ENCODE measurements at regions not wholly inside any gene's neighbourhood (a gene's known extent, or its start where the extent isn't known, plus 50 kb on each side); places are given as distances from the start of the nearest gene placed in this dataset.

GRCh38 chr10:83078160-83078559, 1061.1 kb upstream of the GHITM start:
- no peaks in the 10 kb centered on the region for H3K36me3 ChIP-seq
- H3K27ac ChIP-seq = no peak overlapping the region
- WGBS (ENCODE audit: insufficient coverage, low coverage, low lambda C conversion rate, missing lambda C conversion rate) = 47% methylated on average over 1 of the region's 1 CpG
- intact Hi-C loops (cut with DNase I) = no loop called here
- no peak overlapping the region for H3K4me3 ChIP-seq
- ATAC-seq = no peak
- H3K27me3 ChIP-seq = no peaks in the 10 kb centered on the region
- no peak for TF ChIP-seq POLR2A (IDR thresholded peaks at IDR 0.05)
- TF ChIP-seq, protein P1, sequence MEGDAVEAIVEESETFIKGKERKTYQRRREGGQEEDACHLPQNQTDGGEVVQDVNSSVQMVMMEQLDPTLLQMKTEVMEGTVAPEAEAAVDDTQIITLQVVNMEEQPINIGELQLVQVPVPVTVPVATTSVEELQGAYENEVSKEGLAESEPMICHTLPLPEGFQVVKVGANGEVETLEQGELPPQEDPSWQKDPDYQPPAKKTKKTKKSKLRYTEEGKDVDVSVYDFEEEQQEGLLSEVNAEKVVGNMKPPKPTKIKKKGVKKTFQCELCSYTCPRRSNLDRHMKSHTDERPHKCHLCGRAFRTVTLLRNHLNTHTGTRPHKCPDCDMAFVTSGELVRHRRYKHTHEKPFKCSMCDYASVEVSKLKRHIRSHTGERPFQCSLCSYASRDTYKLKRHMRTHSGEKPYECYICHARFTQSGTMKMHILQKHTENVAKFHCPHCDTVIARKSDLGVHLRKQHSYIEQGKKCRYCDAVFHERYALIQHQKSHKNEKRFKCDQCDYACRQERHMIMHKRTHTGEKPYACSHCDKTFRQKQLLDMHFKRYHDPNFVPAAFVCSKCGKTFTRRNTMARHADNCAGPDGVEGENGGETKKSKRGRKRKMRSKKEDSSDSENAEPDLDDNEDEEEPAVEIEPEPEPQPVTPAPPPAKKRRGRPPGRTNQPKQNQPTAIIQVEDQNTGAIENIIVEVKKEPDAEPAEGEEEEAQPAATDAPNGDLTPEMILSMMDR (IDR thresholded peaks at IDR 0.05) = no peak
- DNase-seq = no peak
- no peaks in the 10 kb centered on the region for H3K4me1 ChIP-seq
- H3K9me3 ChIP-seq = no peaks in the 10 kb centered on the region

GRCh38 chr10:83078645-83079044, 1060.7 kb upstream of the GHITM start:
- no peak for DNase-seq
- Histone ChIP-seq H3K4me1 (no peaks in the 10 kb centered on the region), H3K36me3 (no peaks in the 10 kb centered on the region), H3K9me3 (no peaks in the 10 kb centered on the region), H3K27ac (no peak overlapping the region), H3K4me3 (no peak overlapping the region), H3K27me3 (no peaks in the 10 kb centered on the region)
- ATAC-seq = no peak
- TF ChIP-seq, protein P1 (IDR thresholded peaks at IDR 0.05) = no peak
- no peak for TF ChIP-seq POLR2A (IDR thresholded peaks at IDR 0.05)
- intact Hi-C loops (cut with DNase I) = no loop called here
- 53% methylated on average over 3 of the region's 3 CpGs for WGBS (ENCODE audit: insufficient coverage, low coverage, low lambda C conversion rate, missing lambda C conversion rate)

DNA sequence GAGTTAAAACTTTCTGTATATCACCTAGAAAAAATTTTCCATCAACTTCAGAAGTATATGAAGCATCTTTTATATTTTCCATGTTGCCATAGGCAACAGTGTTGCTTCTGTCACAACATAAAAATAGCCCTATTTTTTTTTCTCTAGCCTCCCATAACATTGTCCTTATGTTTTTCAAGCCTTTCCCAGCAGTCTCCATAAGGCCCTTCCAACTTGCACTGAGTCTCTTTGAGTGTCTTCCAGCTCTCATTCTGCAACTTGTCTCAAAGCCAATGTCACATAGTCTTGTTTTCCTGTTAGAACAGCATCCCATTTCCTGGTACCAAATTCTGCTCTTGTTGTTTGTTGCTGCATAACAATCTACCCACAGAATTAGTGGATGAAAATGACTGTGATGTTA, 1055.5 kb upstream of the GHITM start:
- no peaks in the 10 kb centered on the region for H3K27me3 ChIP-seq
- no peaks in the 10 kb centered on the region for H3K4me1 ChIP-seq
- no peak for ATAC-seq
- intact Hi-C loops (cut with DNase I) = no loop called here
- H3K27ac ChIP-seq = no peak overlapping the region
- DNase-seq = no peak
- no peaks in the 10 kb centered on the region for H3K36me3 ChIP-seq
- TF ChIP-seq, protein P1 (IDR thresholded peaks at IDR 0.05) = no peak
- no peak for TF ChIP-seq POLR2A (IDR thresholded peaks at IDR 0.05)
- no peak overlapping the region for H3K4me3 ChIP-seq
- H3K9me3 ChIP-seq = no peaks in the 10 kb centered on the region

- no peak overlapping the region for H3K4me3 ChIP-seq
- no peak for ATAC-seq
- intact Hi-C loops (cut with DNase I) = no loop called here
- no peaks in the 10 kb centered on the region for H3K27me3 ChIP-seq
- no peaks in the 10 kb centered on the region for H3K9me3 ChIP-seq
- no peak overlapping the region for H3K27ac ChIP-seq
- H3K36me3 ChIP-seq = no peaks in the 10 kb centered on the region
- TF ChIP-seq, protein P1 (IDR thresholded peaks at IDR 0.05) = no peak
- no peak for TF ChIP-seq POLR2A (IDR thresholded peaks at IDR 0.05)
- 43% methylated on average over 1 of the region's 3 CpGs for WGBS (ENCODE audit: insufficient coverage, low coverage, low lambda C conversion rate, missing lambda C conversion rate)
- no peaks in the 10 kb centered on the region for H3K4me1 ChIP-seq
- DNase-seq = no peak
These were observed 1050.0 kb upstream of the GHITM start for GRCh38 chr10:83089335-83089734.

- H3K27me3 ChIP-seq = no peaks in the 10 kb centered on the region
- no peaks in the 10 kb centered on the region for H3K9me3 ChIP-seq
- H3K4me3 ChIP-seq = no peak overlapping the region
- WGBS (ENCODE audit: insufficient coverage, low coverage, low lambda C conversion rate, missing lambda C conversion rate) = 39% methylated on average over 3 of the region's 3 CpGs
- intact Hi-C loops (cut with DNase I) = no loop called here
- no peaks in the 10 kb centered on the region for H3K4me1 ChIP-seq
- no peaks in the 10 kb centered on the region for H3K36me3 ChIP-seq
- TF ChIP-seq POLR2A (IDR thresholded peaks at IDR 0.05) = no peak
- TF ChIP-seq, protein P1 (IDR thresholded peaks at IDR 0.05) = no peak
- no peak overlapping the region for H3K27ac ChIP-seq
- ATAC-seq (no peak), DNase-seq (no peak)
These were observed 1034.7 kb upstream of the GHITM start for GRCh38 chr10:83104616-83105015.
